B cell (primary cell): ENCODE measurements at regions not wholly inside any gene's neighbourhood (a gene's known extent, or its start where the extent isn't known, plus 50 kb on each side); places are given as distances from the start of the nearest gene placed in this dataset.

ENCODE experiments used
- ATAC-seq: fragments of 200-7000 bp; cut with Tn5 transposase; one replicate; pipeline ENCODE4 v1.10.0; 2021; ENCODE audit warnings: low read depth, mild to moderate bottlenecking, moderate number of reproducible peaks, moderate library complexity
- CTCF ChIA-PET: fragments of 350-600 bp; sonication (Branson Sonifier 250); formaldehyde crosslinking; loops from one replicate; lab custom pipeline; 2021; ENCODE audit warnings: antibody characterized with exemption, inconsistent platforms; lab: Charles Lee
- POLR2A ChIA-PET: fragments of 350-600 bp; sonication (Branson Sonifier 250); formaldehyde crosslinking; loops from one replicate; lab custom pipeline; 2021; ENCODE audit warnings: antibody characterized with exemption; lab: Charles Lee
- DNase-seq: peaks from one replicate; pipeline ENCODE4 v3.0.0; 2013
- H2AFZ ChIP-seq: 2 replicates; pipeline ENCODE4 v1.6.1; 2012; ENCODE audit warnings: mild to moderate bottlenecking, low read depth, low read length; ENCODE audit not compliant: insufficient read depth, poor library complexity, severe bottlenecking
- H3K27ac ChIP-seq, 2 donors: 1 replicate in 1 of 2; 2 replicates in 1 of 2; pipeline ENCODE4 v1.5.1; 2012 to 2013; ENCODE audit warnings: low read length in 2 of 2, mild to moderate bottlenecking in 2 of 2, moderate library complexity in 1 of 2
- H3K27me3 ChIP-seq, 4 experiments: fragments of 200-600 bp in 1 of 4; sonication (generic) in 1 of 4; replicated peaks in 1 of 4; 1 replicate in 2 of 4; 2 replicates in 2 of 4; pipeline versions ENCODE4 v1.6.1 to v1.7.0; 2013 to 2016; ENCODE audit warnings: low read length in 3 of 4, mild to moderate bottlenecking in 2 of 4, mixed read lengths in 1 of 4, moderate library complexity in 1 of 4; ENCODE audit not compliant: insufficient read depth in 4 of 4, control insufficient read depth in 3 of 4; ENCODE audit errors: control extremely low read depth in 1 of 4
- H3K36me3 ChIP-seq, 2 experiments: replicated peaks in 1 of 2; 1 replicate in 1 of 2; 2 replicates in 1 of 2; pipeline versions ENCODE4 v1.6.1 to v1.7.1; 2013; ENCODE audit warnings: low read length in 1 of 2; ENCODE audit not compliant: insufficient read depth in 2 of 2, control insufficient read depth in 1 of 2; ENCODE audit errors: control extremely low read depth in 1 of 2, extremely low read depth in 1 of 2
- H3K4me1 ChIP-seq, 2 donors: fragments of 200-600 bp in 1 of 2; sonication (generic) in 1 of 2; 1 replicate in 1 of 2; 2 replicates in 1 of 2; pipeline versions ENCODE4 v1.5.1 to v1.6.1; 2013 to 2017; ENCODE audit warnings: low read length in 2 of 2; ENCODE audit not compliant: control insufficient read depth in 2 of 2, insufficient read depth in 2 of 2
- H3K4me2 ChIP-seq: replicated peaks from 2 replicates; pipeline ENCODE3; 2012; ENCODE audit warnings: mild to moderate bottlenecking, low read depth, low read length; ENCODE audit not compliant: poor library complexity, severe bottlenecking
- H3K4me3 ChIP-seq, 5 experiments: fragments of 200-600 bp in 1 of 5; sonication (generic) in 1 of 5; 1 replicate in 3 of 5; 2 replicates in 2 of 5; pipeline versions ENCODE4 v1.5.1 to v1.7.0; 2011 to 2016; ENCODE audit warnings: low read length in 4 of 5, mild to moderate bottlenecking in 4 of 5, low read depth in 2 of 5, control low read depth in 1 of 5, moderate library complexity in 1 of 5; ENCODE audit not compliant: insufficient read depth in 1 of 5; ENCODE audit errors: control extremely low read depth in 1 of 5, extremely low read depth in 1 of 5
- H3K79me2 ChIP-seq: fragments of 200-600 bp; sonication (generic); one replicate; pipeline ENCODE4 v1.6.0; 2016; ENCODE audit warnings: low read length; ENCODE audit not compliant: control insufficient read depth, insufficient read depth
- H3K9ac ChIP-seq: fragments of 200-600 bp; sonication (generic); 2 replicates; pipeline ENCODE4 v1.6.1; 2017; ENCODE audit warnings: mild to moderate bottlenecking, low read length, moderate library complexity
- H3K9me3 ChIP-seq, 3 donors: one replicate each; pipeline versions ENCODE4 v1.6.1 to v1.7.1; 2013; ENCODE audit warnings: low read length in 2 of 3; ENCODE audit not compliant: control insufficient read depth in 2 of 3, insufficient read depth in 1 of 3; ENCODE audit errors: control extremely low read depth in 1 of 3
- H4K20me1 ChIP-seq: 2 replicates; pipeline ENCODE4 v1.6.0; 2012; ENCODE audit warnings: mild to moderate bottlenecking, low read length; ENCODE audit not compliant: insufficient read depth, control insufficient read depth, poor library complexity, severe bottlenecking
- H3K27ac Mint-ChIP-seq: one replicate; pipeline ENCODE4 v1.8.0; 2021; ENCODE audit warnings: mixed read lengths
- H3K27me3 Mint-ChIP-seq: one replicate; pipeline ENCODE4 v1.8.0; 2021; ENCODE audit warnings: mixed read lengths
- H3K4me1 Mint-ChIP-seq: one replicate; pipeline ENCODE4 v1.8.0; 2021; ENCODE audit warnings: mixed read lengths
- H3K4me3 Mint-ChIP-seq: one replicate; pipeline ENCODE4 v1.8.0; 2021; ENCODE audit warnings: mixed read lengths
- H3K9me3 Mint-ChIP-seq: one replicate; pipeline ENCODE4 v1.8.0; 2022; ENCODE audit warnings: mixed read lengths; ENCODE audit not compliant: insufficient read depth
- CTCF ChIP-seq: fragments of 200-600 bp; IDR thresholded peaks from one replicate; pipeline ENCODE4 v1.8.0; 2022; ENCODE audit warnings: antibody characterized with exemption, mild to moderate bottlenecking
- EZH2 ChIP-seq: IDR thresholded peaks from 2 replicates; pipeline ENCODE4 v1.6.1; 2012; ENCODE audit warnings: borderline replicate concordance, low read depth, mild to moderate bottlenecking, moderate library complexity, low read length; ENCODE audit not compliant: insufficient read depth, poor library complexity, severe bottlenecking
- WGBS: methylation state at CpG from one replicate; pipeline ENCODE4 v1.1.5; 2013; ENCODE audit warnings: missing lambda C conversion rate; ENCODE audit not compliant: insufficient coverage; 5-methylcytosine and 5-hydroxymethylcytosine counted together
- intact Hi-C: fragments of 100-400 bp; cut with micrococcal nuclease; formaldehyde crosslinking; loops from one replicate; pipeline ENCODE4 v1.10.0; 2022

GRCh38 chr1:60762911-60763310 lies 319.4 kb upstream of the NFIA start:
- no peak overlapping the region for H3K9ac ChIP-seq
- ChIA-PET CTCF (no interaction called here), POLR2A (no interaction called here)
- DNase-seq = no peak
- no peaks in the 10 kb centered on the region for H3K9me3 ChIP-seq
- no peaks in the 10 kb centered on the region for H4K20me1 ChIP-seq
- H3K9me3 Mint-ChIP-seq = no peaks in the 10 kb centered on the region
- TF ChIP-seq CTCF = no peak
- no peak for TF ChIP-seq EZH2
- no peaks in the 10 kb centered on the region for H3K4me1 Mint-ChIP-seq
- intact Hi-C loops = no loop called here
- no peak overlapping the region for H3K4me3 ChIP-seq
- no peaks in the 10 kb centered on the region for H3K27me3 ChIP-seq
- no peak for ATAC-seq
- H3K36me3 ChIP-seq = no peaks in the 10 kb centered on the region
- 93% methylated on average over 1 of the region's 1 CpG for WGBS
- H3K27ac ChIP-seq = no peak overlapping the region
- no peaks in the 10 kb centered on the region for H3K27me3 Mint-ChIP-seq
- no peak overlapping the region for H3K4me3 Mint-ChIP-seq
- no peak overlapping the region for H2AFZ ChIP-seq
- H3K4me1 ChIP-seq = no peaks in the 10 kb centered on the region
- H3K4me2 ChIP-seq = no peak overlapping the region
- no peaks in the 10 kb centered on the region for H3K79me2 ChIP-seq
- H3K27ac Mint-ChIP-seq = no peak overlapping the region

- CTCF ChIA-PET = no interaction called here
- H3K4me1 ChIP-seq = no peaks in the 10 kb centered on the region
- H3K79me2 ChIP-seq = no peaks in the 10 kb centered on the region
- no peaks in the 10 kb centered on the region for H3K9me3 ChIP-seq
- DNase-seq (no peak), ATAC-seq (no peak)
- intact Hi-C loops = no loop called here
- no peaks in the 10 kb centered on the region for H3K9me3 Mint-ChIP-seq
- H3K27me3 Mint-ChIP-seq = no peaks in the 10 kb centered on the region
- H2AFZ ChIP-seq = no peak overlapping the region
- H3K27me3 ChIP-seq = no peaks in the 10 kb centered on the region
- POLR2A ChIA-PET = no interaction called here
- no peaks in the 10 kb centered on the region for H3K4me1 Mint-ChIP-seq
- no peak overlapping the region for H3K4me2 ChIP-seq
- H3K27ac Mint-ChIP-seq = no peak overlapping the region
- TF ChIP-seq CTCF (no peak), EZH2 (no peak)
- H3K9ac ChIP-seq = no peak overlapping the region
- no peaks in the 10 kb centered on the region for H3K36me3 ChIP-seq
- no CpG with 5 or more reads among the region's 1 CpG for WGBS
- H3K4me3 Mint-ChIP-seq = no peak overlapping the region
- H3K27ac ChIP-seq = no peak overlapping the region
- no peaks in the 10 kb centered on the region for H4K20me1 ChIP-seq
- no peak overlapping the region for H3K4me3 ChIP-seq
Measured at GRCh38 chr1:60762176-60762575, 320.2 kb upstream of the NFIA start.
